Prostate gland (tissue), 2 donors: ENCODE measurements at regions not wholly inside any gene's neighbourhood (a gene's known extent, or its start where the extent isn't known, plus 50 kb on each side); places are given as distances from the start of the nearest gene placed in this dataset.
"Not testable (repeated sequence)": the region's sequence is repeated elsewhere in the genome, so short reads cannot be mapped to it uniquely, and the experiment has no call there.

Experiments
- DNase-seq: peaks from one replicate; pipeline ENCODE4 v3.0.0-alpha.2; 2019; ENCODE audit warnings: low spot score
- H3K27ac ChIP-seq, 2 donors: fragments of 200-600 bp; sonication (generic); 2 replicates each; pipeline ENCODE4 v1.5.1; 2017 to 2019
- H3K27me3 ChIP-seq: fragments of 200-600 bp; sonication (generic); replicated peaks from 2 replicates; pipeline ENCODE4 v1.5.1; 2019; ENCODE audit not compliant: insufficient read depth
- H3K36me3 ChIP-seq, 2 donors: fragments of 200-600 bp; sonication (generic); 1 replicate in 1 of 2; 2 replicates in 1 of 2; pipeline versions ENCODE4 v1.5.1 to v1.8.1; 2017 to 2019
- H3K4me1 ChIP-seq: fragments of 200-600 bp; sonication (generic); replicated peaks from 2 replicates; pipeline ENCODE4 v1.5.1; 2019
- H3K4me3 ChIP-seq, 2 donors: fragments of 200-600 bp; sonication (generic); 2 replicates each; pipeline ENCODE4 v1.5.1; 2017 to 2019
- H3K9me3 ChIP-seq: fragments of 200-600 bp; sonication (generic); 2 replicates; pipeline ENCODE4 v1.5.1; 2017
- CTCF ChIP-seq, 4 experiments: fragments of 200-600 bp in 2 of 4; fragments of 450-650 bp in 2 of 4; sonication (generic) in 2 of 4; IDR thresholded peaks; 1 replicate in 3 of 4; 2 replicates in 1 of 4; pipeline ENCODE4 v1.5.1; 2016 to 2019; ENCODE audit warnings: antibody characterized with exemption in 4 of 4, mild to moderate bottlenecking in 2 of 4, moderate library complexity in 2 of 4
- POLR2A ChIP-seq: fragments of 450-650 bp; IDR thresholded peaks from one replicate; pipeline ENCODE4 v1.6.1; 2016; ENCODE audit warnings: antibody characterized with exemption, mild to moderate bottlenecking
- POLR2AphosphoS5 ChIP-seq: sonication (generic); formaldehyde crosslinking; IDR thresholded peaks from one replicate; pipeline ENCODE4 v1.6.1; 2017; ENCODE audit warnings: antibody characterized with exemption
- WGBS: methylation state at CpG from one replicate; pipeline ENCODE4 v1.1.5; 2018; 5-methylcytosine and 5-hydroxymethylcytosine counted together
- intact Hi-C: fragments of 100-400 bp; cut with DNase I; formaldehyde crosslinking; loops from one replicate; pipeline ENCODE4 v1.14.2; 2022

GRCh38 chr16:9159839-9160550 lies 68.6 kb downstream of the HAPSTR1 start:
- Histone ChIP-seq H3K27me3 (no peaks in the 10 kb centered on the region), H3K4me1 (no peaks in the 10 kb centered on the region), H3K9me3 (no peaks in the 10 kb centered on the region), H3K27ac (no peak overlapping the region), H3K36me3 (no peaks in the 10 kb centered on the region), H3K4me3 (no peak overlapping the region)
- intact Hi-C loops = loop anchor here (10.0 kb wide), 1 partner anchor 1025 kb away; the partner anchor contains the start of gene GRIN2A
- peak; percentile 44 for DNase-seq
- 13% methylated on average over 15 of the region's 15 CpGs for WGBS
- TF ChIP-seq CTCF (IDR thresholded peaks at IDR 0.05) (peak; percentile 48 to 69 (median 54)), POLR2AphosphoS5 (no peak)

- no peaks in the 10 kb centered on the region for H3K9me3 ChIP-seq
- intact Hi-C loops = loop anchor here (10.0 kb wide), 1 partner anchor 1024 kb away; the partner anchor contains the start of gene GRIN2A
- H3K36me3 ChIP-seq = no peaks in the 10 kb centered on the region
- no peak overlapping the region for H3K4me3 ChIP-seq
- TF ChIP-seq POLR2A = no peak
- no peak for TF ChIP-seq CTCF (IDR thresholded peaks at IDR 0.05)
- TF ChIP-seq POLR2AphosphoS5 = no peak
- H3K27ac ChIP-seq = no peak overlapping the region
- 70% methylated on average over 13 of the region's 13 CpGs for WGBS
- no peaks in the 10 kb centered on the region for H3K27me3 ChIP-seq
- no peaks in the 10 kb centered on the region for H3K4me1 ChIP-seq
- DNase-seq = no peak
Observed at GRCh38 chr16:9160551-9160911, 69.1 kb downstream of the HAPSTR1 start.

GRCh38 chr16:9165681-9166080 lies 74.2 kb downstream of the HAPSTR1 start:
- no peaks in the 10 kb centered on the region for H3K4me1 ChIP-seq
- H3K9me3 ChIP-seq = no peaks in the 10 kb centered on the region
- no peaks in the 10 kb centered on the region for H3K36me3 ChIP-seq
- H3K27ac ChIP-seq = no peak overlapping the region
- no peak for DNase-seq
- intact Hi-C loops = loop anchor here (10.0 kb wide), 1 partner anchor 1019 kb away; the partner anchor contains the start of gene GRIN2A
- 80% methylated on average over 10 of the region's 10 CpGs for WGBS
- TF ChIP-seq CTCF (IDR thresholded peaks at IDR 0.05) = no peak
- TF ChIP-seq POLR2A = no peak
- no peak for TF ChIP-seq POLR2AphosphoS5
- no peak overlapping the region for H3K4me3 ChIP-seq
- H3K27me3 ChIP-seq = no peaks in the 10 kb centered on the region

GRCh38 chr16:9166326-9166993 lies 75.0 kb downstream of the HAPSTR1 start:
- not testable (repeated sequence) for H3K9me3 ChIP-seq, H3K27me3 ChIP-seq, H3K4me1 ChIP-seq, H3K4me3 ChIP-seq, DNase-seq, H3K27ac ChIP-seq, H3K36me3 ChIP-seq
- intact Hi-C loops = loop anchor here (10.0 kb wide), 1 partner anchor 1018 kb away; the partner anchor contains the start of gene GRIN2A
- WGBS = 84% methylated on average over 24 of the region's 24 CpGs

- Histone ChIP-seq H3K4me3 (no peak overlapping the region), H3K4me1 (no peaks in the 10 kb centered on the region), H3K27me3 (no peaks in the 10 kb centered on the region), H3K9me3 (no peaks in the 10 kb centered on the region), H3K27ac (no peak overlapping the region), H3K36me3 (no peaks in the 10 kb centered on the region)
- no peak for TF ChIP-seq POLR2A
- no peak for TF ChIP-seq POLR2AphosphoS5
- TF ChIP-seq CTCF (IDR thresholded peaks at IDR 0.05) = no peak
- 88% methylated on average over 7 of the region's 7 CpGs for WGBS
- intact Hi-C loops = loop anchor here (10.0 kb wide), 1 partner anchor 1016 kb away; the partner anchor contains the start of gene GRIN2A
- DNase-seq = no peak
Observed at GRCh38 chr16:9169094-9169493, 77.7 kb downstream of the HAPSTR1 start.
